CD14-positive monocyte (primary cell): ENCODE measurements at regions not wholly inside any gene's neighbourhood (a gene's known extent, or its start where the extent isn't known, plus 50 kb on each side); places are given as distances from the start of the nearest gene placed in this dataset.

Experiments used
- DNase-seq, 3 donors: peaks; one replicate each; pipeline ENCODE4 v3.0.0-alpha.2; 2011 to 2022
- H2AFZ ChIP-seq: 2 replicates; pipeline ENCODE4 v1.6.0; 2012; ENCODE audit warnings: mild to moderate bottlenecking, low read depth, low read length, inconsistent platforms; ENCODE audit not compliant: insufficient read depth, poor library complexity, severe bottlenecking
- H3K27ac ChIP-seq, 2 donors: 1 replicate in 1 of 2; 2 replicates in 1 of 2; pipeline ENCODE4 v1.5.1; 2012 to 2013; ENCODE audit warnings: low read length in 2 of 2, control low read depth in 1 of 2, inconsistent platforms in 1 of 2, low read depth in 1 of 2, mild to moderate bottlenecking in 1 of 2
- H3K27me3 ChIP-seq, 2 donors: one replicate each; pipeline versions ENCODE4 v1.6.0 to v1.6.1; 2011 to 2013; ENCODE audit warnings: low read length in 2 of 2; ENCODE audit not compliant: control insufficient read depth in 2 of 2, insufficient read depth in 2 of 2
- H3K36me3 ChIP-seq, 2 donors: replicated peaks in 1 of 2; 1 replicate in 1 of 2; 2 replicates in 1 of 2; pipeline versions ENCODE4 v1.5.1 to v1.6.1; 2012 to 2013; ENCODE audit warnings: low read length in 2 of 2, control low read depth in 1 of 2, inconsistent platforms in 1 of 2, mild to moderate bottlenecking in 1 of 2; ENCODE audit not compliant: insufficient read depth in 2 of 2, control insufficient read depth in 1 of 2
- H3K4me1 ChIP-seq, 2 donors: 1 replicate in 1 of 2; 2 replicates in 1 of 2; pipeline versions ENCODE4 v1.5.1 to v1.6.1; 2012 to 2013; ENCODE audit warnings: low read length in 2 of 2, control low read depth in 1 of 2, inconsistent platforms in 1 of 2, mild to moderate bottlenecking in 1 of 2, moderate library complexity in 1 of 2; ENCODE audit not compliant: insufficient read depth in 2 of 2, control insufficient read depth in 1 of 2
- H3K4me2 ChIP-seq: replicated peaks from 2 replicates; pipeline ENCODE3; 2012; ENCODE audit warnings: low read length, moderate library complexity, mild to moderate bottlenecking; ENCODE audit not compliant: poor library complexity, severe bottlenecking; ENCODE audit errors: extremely low read depth
- H3K4me3 ChIP-seq, 3 experiments: fragments of 200-600 bp in 1 of 3; sonication (generic) in 1 of 3; replicated peaks in 1 of 3; 1 replicate in 2 of 3; 2 replicates in 1 of 3; pipeline ENCODE4 v1.5.1; 2011 to 2013; ENCODE audit warnings: low read length in 3 of 3, mild to moderate bottlenecking in 3 of 3, control low read depth in 2 of 3, low read depth in 2 of 3, inconsistent platforms in 1 of 3, moderate library complexity in 1 of 3
- H3K79me2 ChIP-seq: 2 replicates; pipeline ENCODE4 v1.6.0; 2012; ENCODE audit warnings: mild to moderate bottlenecking, control low read depth, inconsistent platforms, low read length, moderate library complexity; ENCODE audit not compliant: insufficient read depth
- H3K9ac ChIP-seq: 2 replicates; pipeline ENCODE4 v1.6.0; 2017; ENCODE audit warnings: low read length, mild to moderate bottlenecking; ENCODE audit not compliant: insufficient read depth, poor library complexity, severe bottlenecking
- H3K9me3 ChIP-seq, 2 donors: replicated peaks in 1 of 2; 1 replicate in 1 of 2; 2 replicates in 1 of 2; pipeline versions ENCODE4 v1.5.1 to v1.6.1; 2012 to 2013; ENCODE audit warnings: low read length in 2 of 2, control low read depth in 1 of 2; ENCODE audit not compliant: control insufficient read depth in 1 of 2, insufficient read depth in 1 of 2
- H4K20me1 ChIP-seq: 2 replicates; pipeline ENCODE4 v1.6.0; 2012; ENCODE audit warnings: mild to moderate bottlenecking, low read length, control low read depth, moderate library complexity; ENCODE audit not compliant: insufficient read depth
- H3K27ac Mint-ChIP-seq, 7 donors: one replicate each; pipeline ENCODE4 v1.8.0; 2020; ENCODE audit warnings: mild to moderate bottlenecking in 7 of 7, mixed read lengths in 7 of 7, moderate library complexity in 6 of 7, inconsistent platforms in 2 of 7
- H3K27me3 Mint-ChIP-seq, 3 donors: one replicate each; pipeline ENCODE4 v1.8.0; 2021 to 2022; ENCODE audit warnings: low read depth in 3 of 3, mild to moderate bottlenecking in 3 of 3, mixed read lengths in 3 of 3, moderate library complexity in 3 of 3, inconsistent platforms in 1 of 3
- H3K36me3 Mint-ChIP-seq, 2 donors: one replicate each; pipeline ENCODE4 v1.8.0; 2020; ENCODE audit warnings: mixed read lengths in 2 of 2, inconsistent platforms in 1 of 2, mild to moderate bottlenecking in 1 of 2
- H3K4me1 Mint-ChIP-seq: one replicate; pipeline ENCODE4 v1.8.0; 2020; ENCODE audit warnings: mild to moderate bottlenecking, mixed read lengths
- H3K4me3 Mint-ChIP-seq, 2 donors: one replicate each; pipeline ENCODE4 v1.8.0; 2020; ENCODE audit warnings: mild to moderate bottlenecking in 2 of 2, mixed read lengths in 2 of 2, moderate library complexity in 1 of 2
- H3K9me3 Mint-ChIP-seq, 7 donors: one replicate each; pipeline ENCODE4 v1.8.0; 2020 to 2022; ENCODE audit warnings: mixed read lengths in 7 of 7, mild to moderate bottlenecking in 6 of 7, moderate library complexity in 6 of 7, inconsistent platforms in 2 of 7
- CTCF ChIP-seq: fragments of 200-600 bp; IDR thresholded peaks from one replicate; pipeline ENCODE4 v1.8.0; 2022; ENCODE audit warnings: antibody characterized with exemption, mild to moderate bottlenecking
- WGBS: methylation state at CpG from one replicate; pipeline ENCODE4 v1.1.5; 2013; ENCODE audit warnings: missing lambda C conversion rate; ENCODE audit not compliant: insufficient coverage; 5-methylcytosine and 5-hydroxymethylcytosine counted together
- intact Hi-C, 2 donors: fragments of 100-400 bp; cut with micrococcal nuclease; formaldehyde crosslinking; loops; one replicate each; pipeline versions ENCODE4 v1.15.0 to v1.15.1; 2023

GRCh38 chr9:80188579-80188978 lies 616.8 kb downstream of the TLE4 start:
- no peak overlapping the region for H3K27ac ChIP-seq
- H4K20me1 ChIP-seq: no peaks in the 10 kb centered on the region
- H3K9me3 ChIP-seq: peaks cover 0 to 15% of the 10 kb centered on the region in 2 donors
- H3K27me3 Mint-ChIP-seq: peaks cover 0 to 2% (median 0%) of the 10 kb centered on the region in 3 donors
- H3K27ac Mint-ChIP-seq: no peak overlapping the region
- H3K9me3 Mint-ChIP-seq: peaks cover 7 to 24% (median 11%) of the 10 kb centered on the region in 7 donors
- no peaks in the 10 kb centered on the region for H3K36me3 Mint-ChIP-seq
- intact Hi-C loops: loop anchor here in 1 of 2 donors (10.0 kb wide), 1 partner anchor 1106 kb away; no protein-coding TSS in a partner anchor
- H3K4me1 Mint-ChIP-seq: no peaks in the 10 kb centered on the region
- no peaks in the 10 kb centered on the region for H3K4me1 ChIP-seq
- no peak overlapping the region for H2AFZ ChIP-seq
- no peak overlapping the region for H3K4me3 ChIP-seq
- H3K36me3 ChIP-seq: no peaks in the 10 kb centered on the region
- no peak for DNase-seq
- TF ChIP-seq CTCF: no peak
- no peaks in the 10 kb centered on the region for H3K27me3 ChIP-seq
- H3K9ac ChIP-seq: no peak overlapping the region
- no peak overlapping the region for H3K4me2 ChIP-seq
- no CpG with 5 or more reads among the region's 4 CpGs for WGBS
- H3K4me3 Mint-ChIP-seq: no peak overlapping the region
- H3K79me2 ChIP-seq: no peaks in the 10 kb centered on the region

- H3K9ac ChIP-seq: no peak overlapping the region
- no peaks in the 10 kb centered on the region for H3K4me1 Mint-ChIP-seq
- H3K9me3 ChIP-seq: peaks cover 7 to 22% of the 10 kb centered on the region in 2 donors
- H3K36me3 ChIP-seq: no peaks in the 10 kb centered on the region
- H3K4me3 Mint-ChIP-seq: no peak overlapping the region
- peaks cover 7 to 31% (median 17%) of the 10 kb centered on the region in 7 donors for H3K9me3 Mint-ChIP-seq
- no peaks in the 10 kb centered on the region for H3K79me2 ChIP-seq
- no peak overlapping the region for H3K4me2 ChIP-seq
- no peak for TF ChIP-seq CTCF
- H3K27ac Mint-ChIP-seq: no peak overlapping the region
- no peak for DNase-seq
- no peaks in the 10 kb centered on the region for H3K36me3 Mint-ChIP-seq
- no peaks in the 10 kb centered on the region for H3K27me3 ChIP-seq
- no peak overlapping the region for H3K27ac ChIP-seq
- no peaks in the 10 kb centered on the region for H4K20me1 ChIP-seq
- 95% methylated on average over 19 of the region's 27 CpGs for WGBS
- intact Hi-C loops: loop anchor here in 1 of 2 donors (10.0 kb wide), 1 partner anchor 1110 kb away; no protein-coding TSS in a partner anchor
- H3K4me1 ChIP-seq: no peaks in the 10 kb centered on the region
- H3K4me3 ChIP-seq: no peak overlapping the region
- H2AFZ ChIP-seq: no peak overlapping the region
- H3K27me3 Mint-ChIP-seq: peaks cover 0 to 2% (median 2%) of the 10 kb centered on the region in 3 donors
Measured at GRCh38 chr9:80185112-80185738, 613.5 kb downstream of the TLE4 start.
